WTC11 (cell line): ENCODE measurements at regions not wholly inside any gene's neighbourhood (a gene's known extent, or its start where the extent isn't known, plus 50 kb on each side); places are given as distances from the start of the nearest gene placed in this dataset.

Experiments
- ATAC-seq: fragments of 200-7000 bp; cut with Tn5 transposase; 2 replicates; pipeline ENCODE4 v1.10.0; 2021; ENCODE audit warnings: mild to moderate bottlenecking, moderate library complexity
- CTCF ChIA-PET: fragments of 300-600 bp; sonication (Branson Sonifier 250); formaldehyde crosslinking; loops from one replicate; lab custom pipeline; 2021; ENCODE audit warnings: antibody characterized with exemption; lab: Charles Lee
- POLR2A ChIA-PET: fragments of 350-600 bp; sonication (Branson Sonifier 250); formaldehyde crosslinking; loops from one replicate; lab custom pipeline; 2021; ENCODE audit warnings: antibody characterized with exemption; lab: Charles Lee
- DNase-seq: peaks from one replicate; pipeline ENCODE4 v3.0.0; 2021; ENCODE audit warnings: low spot score
- H3K27ac Mint-ChIP-seq: 2 replicates; pipeline ENCODE4 v1.8.0; 2021; ENCODE audit warnings: mixed read lengths
- H3K27me3 Mint-ChIP-seq: 2 replicates; pipeline ENCODE4 v1.8.0; 2021; ENCODE audit warnings: low read depth, mild to moderate bottlenecking, moderate library complexity, mixed read lengths
- H3K36me3 Mint-ChIP-seq: 2 replicates; pipeline ENCODE4 v1.8.0; 2021; ENCODE audit warnings: mixed read lengths
- H3K4me1 Mint-ChIP-seq: 2 replicates; pipeline ENCODE4 v1.8.0; 2022; ENCODE audit warnings: mixed read lengths
- H3K4me3 Mint-ChIP-seq: 2 replicates; pipeline ENCODE4 v1.8.0; 2021; ENCODE audit warnings: mild to moderate bottlenecking, moderate library complexity, mixed read lengths
- H3K9me3 Mint-ChIP-seq: 2 replicates; pipeline ENCODE4 v1.8.0; 2021; ENCODE audit warnings: mixed read lengths
- AFF4 ChIP-seq: sonication (generic); formaldehyde crosslinking; IDR thresholded peaks from 2 replicates; pipeline ENCODE4 v1.8.1; 2023; ENCODE audit warnings: mild to moderate bottlenecking, missing genetic modification reagents, borderline replicate concordance
- AR ChIP-seq: fragments of 250-450 bp; sonication (Bioruptor Pico); IDR thresholded peaks from 2 replicates; pipeline ENCODE4 v1.9.0; 2021; ENCODE audit warnings: mild to moderate bottlenecking
- ATF3 ChIP-seq: sonication (generic); formaldehyde crosslinking; conservative IDR thresholded peaks from 2 replicates; pipeline ENCODE4 v1.8.1; 2022; ENCODE audit warnings: mild to moderate bottlenecking, missing genetic modification reagents
- ATF6 ChIP-seq: sonication (generic); formaldehyde crosslinking; IDR thresholded peaks from 2 replicates; pipeline ENCODE4 v1.8.1; 2023; ENCODE audit warnings: mild to moderate bottlenecking, missing genetic modification reagents
- E2F4 ChIP-seq: sonication (generic); formaldehyde crosslinking; IDR thresholded peaks from 2 replicates; pipeline ENCODE4 v1.8.1; 2022; ENCODE audit warnings: low read depth, mild to moderate bottlenecking, moderate library complexity, missing genetic modification reagents, borderline replicate concordance
- ETV6 ChIP-seq: sonication (generic); formaldehyde crosslinking; IDR thresholded peaks from 2 replicates; pipeline ENCODE4 v1.8.1; 2022; ENCODE audit warnings: mild to moderate bottlenecking, missing genetic modification reagents
- GABPB1 ChIP-seq: sonication (generic); formaldehyde crosslinking; IDR thresholded peaks from 2 replicates; pipeline ENCODE4 v1.8.1; 2023; ENCODE audit warnings: mild to moderate bottlenecking, missing genetic modification reagents
- GRHL2 ChIP-seq: fragments of 250-450 bp; sonication (Bioruptor Pico); IDR thresholded peaks from 2 replicates; pipeline ENCODE4 v1.8.0; 2022; ENCODE audit warnings: mild to moderate bottlenecking, moderate library complexity; ENCODE audit not compliant: insufficient replicate concordance, severe bottlenecking
- NFYB ChIP-seq: sonication (generic); formaldehyde crosslinking; conservative IDR thresholded peaks from 2 replicates; pipeline ENCODE4 v1.8.0; 2022; ENCODE audit warnings: low read depth, missing genetic modification reagents
- NR2C2 ChIP-seq: sonication (generic); formaldehyde crosslinking; IDR thresholded peaks from 2 replicates; pipeline ENCODE4 v1.8.0; 2022; ENCODE audit warnings: mild to moderate bottlenecking, missing genetic modification reagents
- SMAD4 ChIP-seq: sonication (generic); formaldehyde crosslinking; IDR thresholded peaks from 2 replicates; pipeline ENCODE4 v1.8.0; 2022; ENCODE audit warnings: mild to moderate bottlenecking, missing genetic modification reagents
- ZNF138 ChIP-seq: sonication (generic); formaldehyde crosslinking; conservative IDR thresholded peaks from 2 replicates; pipeline ENCODE4 v1.8.1; 2022; ENCODE audit warnings: mild to moderate bottlenecking, moderate library complexity, missing genetic modification reagents
- ZNF232 ChIP-seq: sonication (generic); formaldehyde crosslinking; IDR thresholded peaks from 2 replicates; pipeline ENCODE4 v1.8.0; 2022; ENCODE audit warnings: mild to moderate bottlenecking, missing genetic modification reagents
- ZNF423 ChIP-seq: fragments of 250-450 bp; sonication (Bioruptor Pico); IDR thresholded peaks from 2 replicates; pipeline ENCODE4 v2.1.2; 2022; ENCODE audit warnings: mild to moderate bottlenecking, moderate library complexity
- ZNF425 ChIP-seq: fragments of 250-450 bp; sonication (Bioruptor Pico); conservative IDR thresholded peaks from 2 replicates; pipeline ENCODE4 v1.9.0; 2021; ENCODE audit warnings: mild to moderate bottlenecking
- ZNF532 ChIP-seq: fragments of 250-450 bp; sonication (Bioruptor Pico); IDR thresholded peaks from 2 replicates; pipeline ENCODE4 v1.9.0; 2021; ENCODE audit warnings: mild to moderate bottlenecking, borderline replicate concordance
- ZSCAN18 ChIP-seq: fragments of 250-450 bp; sonication (Bioruptor Pico); IDR thresholded peaks from 2 replicates; pipeline ENCODE4 v2.1.2; 2022; ENCODE audit warnings: mild to moderate bottlenecking, moderate library complexity

- 0 out of 2 replicates have a peak overlapping the region, but pooled peaks have one; percentile 19 for H3K27ac Mint-ChIP-seq
- peaks cover 39% of the 10 kb centered on the region for H3K4me1 Mint-ChIP-seq
- POLR2A ChIA-PET, result no interaction called here
- no peaks in the 10 kb centered on the region; the same call in 1 of the 2 replicates for H3K27me3 Mint-ChIP-seq
- ATAC-seq (no peak), DNase-seq (no peak)
- H3K9me3 Mint-ChIP-seq, result no peaks in the 10 kb centered on the region
- no peak overlapping the region for H3K4me3 Mint-ChIP-seq
- H3K36me3 Mint-ChIP-seq, result no peaks in the 10 kb centered on the region
- TF ChIP-seq AR (CRISPR knock-in tag) (no peak), GRHL2 (CRISPR knock-in tag) (no peak), SMAD4 (CRISPR knock-in tag) (no peak), AFF4 (no peak), ZSCAN18 (CRISPR knock-in tag) (no peak), ZNF425 (no peak), E2F4 (CRISPR knock-in tag) (no peak), ATF3 (CRISPR knock-in tag) (no peak), ZNF232 (CRISPR knock-in tag) (no peak), NFYB (CRISPR knock-in tag) (no peak), GABPB1 (no peak), ZNF532 (no peak), ZNF138 (CRISPR knock-in tag) (no peak), NR2C2 (no peak), ETV6 (no peak), ZNF423 (CRISPR knock-in tag) (no peak), ATF6 (no peak)
- CTCF ChIA-PET, result interaction anchor here (1.1 kb wide), 1 partner anchor 8 kb away, joined by 3 read pairs; no protein-coding TSS in a partner anchor
Measured at GRCh38 chr9:117543089-117543488, 128.2 kb upstream of the ASTN2 start.
